Endodermal cell (in vitro differentiated cells): ENCODE measurements at regions not wholly inside any gene's neighbourhood (a gene's known extent, or its start where the extent isn't known, plus 50 kb on each side); places are given as distances from the start of the nearest gene placed in this dataset.
A peak's percentile ranks its signal among the peaks of the same experiment; 100 is the strongest.

Experiments
- DNase-seq: peaks from one replicate; pipeline ENCODE4 v3.0.0-alpha.2; 2017
- H3K27ac ChIP-seq: 2 replicates; pipeline ENCODE4 v1.5.1; 2013; ENCODE audit warnings: mild to moderate bottlenecking, low read depth, low read length, moderate library complexity
- H3K27me3 ChIP-seq: 2 replicates; pipeline ENCODE4 v1.6.1; 2013; ENCODE audit warnings: mild to moderate bottlenecking, low read length, moderate library complexity; ENCODE audit not compliant: insufficient read depth, control insufficient read depth, poor library complexity, severe bottlenecking
- H3K36me3 ChIP-seq: 2 replicates; pipeline ENCODE4 v1.7.0; 2013; ENCODE audit warnings: mild to moderate bottlenecking, low read length, moderate library complexity; ENCODE audit not compliant: control insufficient read depth, insufficient read depth
- H3K4me1 ChIP-seq: one replicate; pipeline ENCODE4 v1.7.0; 2013; ENCODE audit warnings: low read length; ENCODE audit not compliant: control insufficient read depth, insufficient read depth
- H3K4me3 ChIP-seq: 2 replicates; pipeline ENCODE4 v1.5.1; 2013; ENCODE audit warnings: mild to moderate bottlenecking, low read length, moderate library complexity
- H3K9ac ChIP-seq: 2 replicates; pipeline ENCODE4 v1.6.1; 2013; ENCODE audit warnings: mild to moderate bottlenecking, low read length, moderate library complexity; ENCODE audit not compliant: poor library complexity, severe bottlenecking; ENCODE audit errors: extremely low read depth
- H3K9me3 ChIP-seq: 2 replicates; pipeline ENCODE4 v1.6.1; 2013; ENCODE audit warnings: mild to moderate bottlenecking, low read length, moderate library complexity; ENCODE audit not compliant: control insufficient read depth
- H3K27ac Mint-ChIP-seq: 2 replicates; pipeline ENCODE4 v1.8.0; 2020; ENCODE audit warnings: mixed read lengths
- H3K27me3 Mint-ChIP-seq: 2 replicates; pipeline ENCODE4 v1.8.0; 2021; ENCODE audit warnings: mild to moderate bottlenecking, mixed read lengths; ENCODE audit not compliant: insufficient read depth
- H3K36me3 Mint-ChIP-seq: 2 replicates; pipeline ENCODE4 v1.8.0; 2020; ENCODE audit warnings: low read depth, mixed read lengths
- H3K4me1 Mint-ChIP-seq: 2 replicates; pipeline ENCODE4 v1.8.0; 2020; ENCODE audit warnings: mixed read lengths
- H3K4me3 Mint-ChIP-seq: 2 replicates; pipeline ENCODE4 v1.8.0; 2020; ENCODE audit warnings: mild to moderate bottlenecking, moderate library complexity, mixed read lengths
- H3K9me3 Mint-ChIP-seq: 2 replicates; pipeline ENCODE4 v1.8.0; 2020; ENCODE audit warnings: mild to moderate bottlenecking, mixed read lengths
- WGBS, 2 experiments: methylation state at CpG; one replicate each; pipeline versions ENCODE4 v1.1.5 to v1.1.7; 2013; ENCODE audit warnings: missing lambda C conversion rate in 2 of 2, mixed read lengths in 1 of 2; ENCODE audit not compliant: insufficient coverage in 1 of 2, insufficient read length in 1 of 2; 5-methylcytosine and 5-hydroxymethylcytosine counted together
- TF ChIP-seq, protein P1 (sequence below): fragments of 200-600 bp; sonication (generic); conservative IDR thresholded peaks from 2 replicates; pipeline ENCODE4 v1.5.0; 2021; ENCODE audit warnings: antibody characterized with exemption, mild to moderate bottlenecking

DNA sequence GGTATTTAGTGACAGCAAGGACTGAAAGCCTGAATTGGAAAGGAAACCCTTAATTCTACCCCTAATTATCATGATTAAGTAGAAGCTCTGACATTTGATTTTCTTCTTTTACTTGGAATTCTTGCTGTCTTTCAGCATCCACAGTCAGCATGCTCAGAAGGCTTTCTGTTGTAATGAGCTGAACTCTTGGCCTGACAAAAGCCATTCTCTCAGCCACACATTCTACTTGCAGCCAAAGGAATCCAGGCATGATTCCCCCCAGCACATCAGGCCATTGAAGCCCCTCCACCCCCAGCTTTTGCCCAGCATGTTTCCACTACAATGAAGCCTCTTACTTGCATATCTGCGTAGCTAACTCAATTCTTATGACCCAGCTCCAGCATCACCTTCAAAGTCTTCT is 94.3 kb upstream of the FRMD4A start:
- WGBS, 2 experiments, result 50 to 81% methylated on average over 1 of the region's 1 CpG
- H3K9me3 ChIP-seq, result peaks cover 6% of the 10 kb centered on the region
- Mint-ChIP-seq H3K4me3 (no peak overlapping the region), H3K27me3 (no peaks in the 10 kb centered on the region), H3K36me3 (no peaks in the 10 kb centered on the region), H3K9me3 (peaks cover 10% of the 10 kb centered on the region), H3K27ac (no peak overlapping the region), H3K4me1 (peaks cover 24% of the 10 kb centered on the region)
- H3K4me1 ChIP-seq, result peaks cover 4% of the 10 kb centered on the region
- DNase-seq, result no peak
- no peaks in the 10 kb centered on the region for H3K27me3 ChIP-seq
- no peaks in the 10 kb centered on the region for H3K36me3 ChIP-seq
- TF ChIP-seq, protein P1, sequence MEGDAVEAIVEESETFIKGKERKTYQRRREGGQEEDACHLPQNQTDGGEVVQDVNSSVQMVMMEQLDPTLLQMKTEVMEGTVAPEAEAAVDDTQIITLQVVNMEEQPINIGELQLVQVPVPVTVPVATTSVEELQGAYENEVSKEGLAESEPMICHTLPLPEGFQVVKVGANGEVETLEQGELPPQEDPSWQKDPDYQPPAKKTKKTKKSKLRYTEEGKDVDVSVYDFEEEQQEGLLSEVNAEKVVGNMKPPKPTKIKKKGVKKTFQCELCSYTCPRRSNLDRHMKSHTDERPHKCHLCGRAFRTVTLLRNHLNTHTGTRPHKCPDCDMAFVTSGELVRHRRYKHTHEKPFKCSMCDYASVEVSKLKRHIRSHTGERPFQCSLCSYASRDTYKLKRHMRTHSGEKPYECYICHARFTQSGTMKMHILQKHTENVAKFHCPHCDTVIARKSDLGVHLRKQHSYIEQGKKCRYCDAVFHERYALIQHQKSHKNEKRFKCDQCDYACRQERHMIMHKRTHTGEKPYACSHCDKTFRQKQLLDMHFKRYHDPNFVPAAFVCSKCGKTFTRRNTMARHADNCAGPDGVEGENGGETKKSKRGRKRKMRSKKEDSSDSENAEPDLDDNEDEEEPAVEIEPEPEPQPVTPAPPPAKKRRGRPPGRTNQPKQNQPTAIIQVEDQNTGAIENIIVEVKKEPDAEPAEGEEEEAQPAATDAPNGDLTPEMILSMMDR, result no peak
- H3K27ac ChIP-seq, result peak overlapping the region; percentile 84
- no peak overlapping the region for H3K9ac ChIP-seq
- H3K4me3 ChIP-seq, result no peak overlapping the region

DNA sequence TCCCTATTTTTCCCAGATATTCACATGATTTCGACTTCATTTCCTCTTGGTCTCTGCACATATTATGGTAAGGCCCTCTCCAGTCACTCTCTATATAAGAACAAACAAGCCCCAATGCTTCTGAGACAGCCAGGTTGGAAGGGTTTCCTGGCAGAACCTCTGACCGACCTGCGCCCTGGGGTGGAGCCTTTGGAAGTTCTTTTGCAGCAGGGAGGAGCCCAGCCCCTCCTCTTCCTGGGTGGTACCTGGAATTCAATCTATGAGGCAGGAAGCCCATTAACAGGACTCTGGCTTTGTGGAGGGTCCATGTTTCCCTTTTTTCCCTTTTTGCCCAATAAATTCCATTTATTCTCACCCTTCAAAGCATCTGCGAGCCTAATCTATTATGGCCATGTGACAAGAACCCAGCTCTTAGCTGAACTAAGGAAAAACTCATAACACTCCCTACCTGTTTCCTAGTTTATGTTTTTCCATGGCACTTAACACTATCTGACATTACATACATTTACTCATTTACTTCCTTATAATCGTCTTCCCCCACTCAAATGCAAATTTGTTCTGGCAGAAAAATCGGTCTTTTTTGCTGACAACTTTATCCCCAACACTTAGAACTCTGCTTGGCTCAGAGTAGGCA is 92.5 kb upstream of the FRMD4A start:
- Histone ChIP-seq H3K4me1 (no peaks in the 10 kb centered on the region), H3K9ac (no peak overlapping the region), H3K4me3 (no peak overlapping the region), H3K27ac (no peak overlapping the region), H3K36me3 (no peaks in the 10 kb centered on the region), H3K27me3 (no peaks in the 10 kb centered on the region), H3K9me3 (peaks cover 6% of the 10 kb centered on the region)
- Mint-ChIP-seq H3K9me3 (peaks cover 10% of the 10 kb centered on the region), H3K4me1 (peaks cover 13% of the 10 kb centered on the region), H3K27ac (no peak overlapping the region), H3K27me3 (no peaks in the 10 kb centered on the region), H3K4me3 (no peak overlapping the region), H3K36me3 (no peaks in the 10 kb centered on the region)
- 88 to 91% methylated on average over 5 to 6 of the region's 6 CpGs for WGBS, 2 experiments
- TF ChIP-seq, protein P1, result no peak
- no peak for DNase-seq

DNA sequence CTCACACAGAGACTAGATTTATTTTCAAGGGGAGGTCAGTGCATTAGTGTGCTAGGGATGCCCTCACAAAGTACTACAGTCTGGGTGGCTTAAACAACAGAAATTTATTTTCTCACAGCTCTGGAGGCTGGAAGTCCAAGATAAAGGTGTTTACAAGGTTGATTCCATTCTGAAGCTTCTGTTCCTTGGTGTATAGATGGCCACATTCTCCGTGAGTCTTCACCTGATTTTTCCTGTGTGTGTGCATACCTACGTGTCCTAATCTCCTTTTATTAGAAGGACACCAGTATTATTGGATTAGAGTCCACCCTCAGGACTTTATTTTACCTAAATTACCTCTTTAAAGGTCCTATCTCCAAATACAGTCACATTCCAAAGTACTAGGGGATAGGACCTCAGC is 91.7 kb upstream of the FRMD4A start:
- TF ChIP-seq, protein P1, result no peak
- Histone ChIP-seq H3K4me1 (no peaks in the 10 kb centered on the region), H3K36me3 (no peaks in the 10 kb centered on the region), H3K9ac (no peak overlapping the region), H3K9me3 (peaks cover 6% of the 10 kb centered on the region), H3K27ac (no peak overlapping the region), H3K4me3 (no peak overlapping the region), H3K27me3 (no peaks in the 10 kb centered on the region)
- Mint-ChIP-seq H3K27me3 (no peaks in the 10 kb centered on the region), H3K4me3 (no peak overlapping the region), H3K27ac (no peak overlapping the region), H3K36me3 (no peaks in the 10 kb centered on the region), H3K4me1 (peaks cover 18% of the 10 kb centered on the region), H3K9me3 (peaks cover 7% of the 10 kb centered on the region)
- 69 to 83% methylated on average over 1 to 2 of the region's 2 CpGs for WGBS, 2 experiments
- DNase-seq, result no peak
